Thyroid gland (tissue), 4 donors: ENCODE measurements at regions not wholly inside any gene's neighbourhood (a gene's known extent, or its start where the extent isn't known, plus 50 kb on each side); places are given as distances from the start of the nearest gene placed in this dataset.

Experiments
- DNase-seq, 2 donors: peaks; one replicate each; pipeline ENCODE4 v3.0.0-alpha.2; 2019
- H3K27ac ChIP-seq, 3 donors: fragments of 200-600 bp; sonication (generic); 1 replicate in 2 of 3; 2 replicates in 1 of 3; pipeline ENCODE4 v1.5.1; 2016 to 2019; ENCODE audit warnings: mild to moderate bottlenecking in 1 of 3, moderate library complexity in 1 of 3
- H3K27me3 ChIP-seq: fragments of 200-600 bp; sonication (generic); one replicate; pipeline ENCODE4 v1.5.1; 2019
- H3K36me3 ChIP-seq, 2 donors: fragments of 200-600 bp; sonication (generic); one replicate each; pipeline ENCODE4 v1.5.1; 2016 to 2019
- H3K4me1 ChIP-seq, 2 donors: fragments of 200-600 bp; sonication (generic); one replicate each; pipeline ENCODE4 v1.5.1; 2017 to 2019
- H3K4me3 ChIP-seq, 3 donors: fragments of 200-600 bp; sonication (generic); replicated peaks in 1 of 3; 1 replicate in 2 of 3; 2 replicates in 1 of 3; pipeline ENCODE4 v1.5.1; 2016; ENCODE audit warnings: mild to moderate bottlenecking in 1 of 3
- H3K9me3 ChIP-seq: fragments of 200-600 bp; sonication (generic); one replicate; pipeline ENCODE4 v1.5.1; 2017
- CTCF ChIP-seq, 6 experiments: fragments of 200-600 bp in 3 of 6; fragments of 450-650 bp in 3 of 6; sonication (generic) in 3 of 6; IDR thresholded peaks; one replicate each; pipeline ENCODE4 v1.5.1; 2016 to 2019; ENCODE audit warnings: antibody characterized with exemption in 6 of 6, mild to moderate bottlenecking in 2 of 6, inconsistent platforms in 1 of 6, moderate library complexity in 1 of 6
- POLR2A ChIP-seq, 2 donors: fragments of 450-650 bp; IDR thresholded peaks; one replicate each; pipeline ENCODE4 v1.6.1; 2017; ENCODE audit warnings: antibody characterized with exemption in 2 of 2, mild to moderate bottlenecking in 2 of 2, moderate library complexity in 1 of 2
- WGBS, 2 donors: methylation state at CpG; one replicate each; pipeline ENCODE4 v1.1.5; 2017; 5-methylcytosine and 5-hydroxymethylcytosine counted together
- intact Hi-C: fragments of 100-400 bp; cut with DNase I; formaldehyde crosslinking; loops from one replicate; pipeline ENCODE4 v1.15.1; 2023

GRCh38 chr10:44313761-44314165 lies 71.1 kb downstream of the CXCL12 start:
- Histone ChIP-seq H3K27ac (no peak overlapping the region), H3K4me1 (peaks cover 4 to 16% of the 10 kb centered on the region in 2 donors), H3K36me3 (no peaks in the 10 kb centered on the region), H3K4me3 (no peak overlapping the region), H3K9me3 (no peaks in the 10 kb centered on the region), H3K27me3 (no peaks in the 10 kb centered on the region)
- WGBS, 2 donors = 43 to 62% methylated on average over 1 of the region's 1 CpG
- intact Hi-C loops = loop anchor here (5.0 kb wide), 3 partner anchors 74 to 641 kb away; partner anchors contain the start of gene CXCL12
- DNase-seq = peak; percentile 43 to 70
- TF ChIP-seq POLR2A (IDR thresholded peaks at IDR 0.05) = no peak
- TF ChIP-seq CTCF (IDR thresholded peaks at IDR 0.05) = no peak

DNA sequence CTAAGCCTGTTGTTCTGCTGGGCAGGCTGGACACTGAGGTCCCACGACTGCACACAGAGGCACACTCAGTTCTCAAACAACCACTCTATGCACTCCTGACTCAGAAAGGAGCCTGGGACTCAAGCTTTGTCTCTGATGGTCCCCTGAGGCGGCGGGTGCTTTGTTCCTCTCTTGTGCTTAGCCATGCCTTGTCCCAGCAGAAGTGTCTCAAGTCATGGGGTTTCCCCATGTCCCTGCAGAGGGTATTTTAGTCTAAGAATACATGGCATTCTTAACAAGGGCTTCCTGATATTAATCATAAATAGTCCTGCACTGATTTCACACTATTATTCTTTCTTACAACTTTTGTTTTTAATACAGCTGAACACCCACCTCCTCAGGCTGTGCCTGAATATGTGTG lies 72.5 kb downstream of the CXCL12 start:
- 60 to 86% methylated on average over 3 of the region's 3 CpGs for WGBS, 2 donors
- intact Hi-C loops = loop anchor here (5.0 kb wide), 3 partner anchors 75 to 640 kb away; partner anchors contain the start of gene CXCL12

DNA sequence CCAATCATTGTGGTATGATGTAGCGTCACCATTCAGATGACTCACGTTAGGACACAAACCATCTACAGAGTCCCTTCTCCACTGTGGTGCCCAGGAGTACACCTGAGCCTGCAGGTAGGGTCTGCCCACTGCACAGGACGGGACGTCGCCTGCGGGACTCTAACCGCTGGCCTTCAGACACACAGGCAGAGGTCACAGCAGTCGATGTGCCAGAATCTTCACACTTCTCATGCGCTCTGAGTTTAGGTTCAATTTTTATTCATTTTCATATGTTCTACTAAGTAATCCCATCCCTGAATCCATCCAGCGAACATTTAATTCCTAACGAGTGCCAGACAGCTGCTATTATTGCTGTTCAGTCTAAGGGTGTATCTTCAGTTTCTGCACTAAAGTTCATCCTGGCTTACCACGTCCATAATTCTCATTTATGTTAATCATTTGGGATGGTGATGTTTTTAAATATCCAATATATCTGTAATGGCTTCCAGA lies 73.3 kb downstream of the CXCL12 start:
- Histone ChIP-seq H3K4me3 (no peak overlapping the region), H3K4me1 (peaks cover 4 to 16% of the 10 kb centered on the region in 2 donors), H3K9me3 (no peaks in the 10 kb centered on the region), H3K36me3 (no peaks in the 10 kb centered on the region), H3K27ac (no peak overlapping the region), H3K27me3 (no peaks in the 10 kb centered on the region)
- intact Hi-C loops = loop anchor here (5.0 kb wide), 3 partner anchors 76 to 639 kb away; partner anchors contain the start of gene CXCL12
- TF ChIP-seq POLR2A (IDR thresholded peaks at IDR 0.05) (no peak), CTCF (IDR thresholded peaks at IDR 0.05) (no peak)
- DNase-seq = no peak
- 87 to 94% methylated on average over 12 of the region's 12 CpGs for WGBS, 2 donors

More for the DNA sequence above, 72.5 kb downstream of the CXCL12 start:
- Histone ChIP-seq H3K4me3 (no peak overlapping the region), H3K36me3 (no peaks in the 10 kb centered on the region), H3K4me1 (peaks cover 4 to 16% of the 10 kb centered on the region in 2 donors), H3K27me3 (no peaks in the 10 kb centered on the region), H3K9me3 (no peaks in the 10 kb centered on the region), H3K27ac (no peak overlapping the region)
- DNase-seq = peak; percentile 31 to 50
- TF ChIP-seq CTCF (IDR thresholded peaks at IDR 0.05) (no peak), POLR2A (IDR thresholded peaks at IDR 0.05) (no peak)

DNA sequence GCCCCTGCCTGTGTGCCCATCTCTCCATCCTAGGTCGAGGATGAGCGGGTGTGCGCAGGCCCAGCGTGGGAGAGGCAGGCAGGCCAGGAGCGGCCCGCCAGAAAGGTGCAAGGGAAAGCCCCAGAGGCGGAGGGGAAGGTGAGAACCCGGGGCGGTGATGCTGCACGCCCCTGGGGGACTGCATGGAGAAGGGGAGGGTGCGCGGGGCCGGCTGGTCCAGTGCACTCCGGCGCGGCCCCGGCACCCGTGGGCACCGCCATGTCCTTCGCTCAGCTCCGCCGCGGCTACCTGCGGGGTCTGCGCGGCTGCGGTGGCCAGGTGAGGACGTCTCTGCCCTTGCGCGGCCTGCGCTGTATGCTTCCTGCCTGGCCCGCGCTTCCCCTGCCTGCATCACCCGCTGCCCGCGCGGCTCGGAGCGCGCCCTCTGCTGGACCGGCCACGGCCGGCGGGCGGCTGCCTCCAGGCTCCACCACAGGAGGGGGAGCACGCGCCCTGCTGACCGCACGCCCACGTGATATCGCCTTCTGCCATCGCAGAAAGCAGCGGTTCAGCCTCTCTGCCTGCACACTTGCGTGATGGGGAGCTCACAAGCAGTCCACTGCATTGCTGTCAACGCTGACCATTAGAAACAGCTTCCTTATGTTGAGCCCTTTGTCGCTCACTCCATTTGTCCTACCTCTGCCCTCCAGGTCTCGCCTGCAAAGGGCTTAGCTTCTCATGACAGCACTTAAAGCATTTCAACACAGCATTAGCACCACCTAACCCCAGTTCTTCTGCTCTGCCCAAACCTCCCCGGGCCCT lies 73.9 kb downstream of the CXCL12 start:
- H3K36me3 ChIP-seq = no peaks in the 10 kb centered on the region
- peak; percentile 83 to 85 for DNase-seq
- no peak overlapping the region for H3K27ac ChIP-seq
- no peaks in the 10 kb centered on the region for H3K9me3 ChIP-seq
- H3K27me3 ChIP-seq = no peaks in the 10 kb centered on the region
- TF ChIP-seq CTCF (IDR thresholded peaks at IDR 0.05) = peak; percentile 62 to 96 (median 87)
- TF ChIP-seq POLR2A (IDR thresholded peaks at IDR 0.05) = no peak
- peak overlapping the region in 1 of 3 donors; percentile 13 for H3K4me3 ChIP-seq
- peaks cover 4 to 16% of the 10 kb centered on the region in 2 donors for H3K4me1 ChIP-seq
- intact Hi-C loops = loop anchor here (5.0 kb wide), 3 partner anchors 76 to 639 kb away; partner anchors contain the start of gene CXCL12
- WGBS, 2 donors = 16 to 31% methylated on average over 13 to 39 of the region's 58 CpGs
